ENCODE measurements at regions not wholly inside any gene's neighbourhood (a gene's known extent, or its start where the extent isn't known, plus 50 kb on each side); places are given as distances from the start of the nearest gene placed in this dataset.

GRCh38 chr11:112412383-112412782 lies 151.7 kb upstream of the PLET1 start:
- Histone ChIP-seq H3K27ac (no peak overlapping the region), H3K27me3 (no peaks in the 10 kb centered on the region), H3K36me3 (no peaks in the 10 kb centered on the region), H3K4me3 (no peak overlapping the region), H3K4me1 (no peaks in the 10 kb centered on the region), H3K9me3 (peaks cover 3% of the 10 kb centered on the region)
- intact Hi-C loops (cut with DNase I): no loop called here
- no peak for DNase-seq (ENCODE audit: extremely low spot score in 2 of 2)
- TF ChIP-seq, protein P1, sequence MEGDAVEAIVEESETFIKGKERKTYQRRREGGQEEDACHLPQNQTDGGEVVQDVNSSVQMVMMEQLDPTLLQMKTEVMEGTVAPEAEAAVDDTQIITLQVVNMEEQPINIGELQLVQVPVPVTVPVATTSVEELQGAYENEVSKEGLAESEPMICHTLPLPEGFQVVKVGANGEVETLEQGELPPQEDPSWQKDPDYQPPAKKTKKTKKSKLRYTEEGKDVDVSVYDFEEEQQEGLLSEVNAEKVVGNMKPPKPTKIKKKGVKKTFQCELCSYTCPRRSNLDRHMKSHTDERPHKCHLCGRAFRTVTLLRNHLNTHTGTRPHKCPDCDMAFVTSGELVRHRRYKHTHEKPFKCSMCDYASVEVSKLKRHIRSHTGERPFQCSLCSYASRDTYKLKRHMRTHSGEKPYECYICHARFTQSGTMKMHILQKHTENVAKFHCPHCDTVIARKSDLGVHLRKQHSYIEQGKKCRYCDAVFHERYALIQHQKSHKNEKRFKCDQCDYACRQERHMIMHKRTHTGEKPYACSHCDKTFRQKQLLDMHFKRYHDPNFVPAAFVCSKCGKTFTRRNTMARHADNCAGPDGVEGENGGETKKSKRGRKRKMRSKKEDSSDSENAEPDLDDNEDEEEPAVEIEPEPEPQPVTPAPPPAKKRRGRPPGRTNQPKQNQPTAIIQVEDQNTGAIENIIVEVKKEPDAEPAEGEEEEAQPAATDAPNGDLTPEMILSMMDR (IDR thresholded peaks at IDR 0.05): no peak
- TF ChIP-seq POLR2AphosphoS5 (IDR thresholded peaks at IDR 0.05; ENCODE audit: insufficient read depth in 1 of 2, low read depth in 1 of 2) (no peak), POLR2A (IDR thresholded peaks at IDR 0.05) (no peak)

GRCh38 chr11:112417339-112417738 lies 156.7 kb upstream of the PLET1 start:
- Histone ChIP-seq H3K4me1 (no peaks in the 10 kb centered on the region), H3K36me3 (no peaks in the 10 kb centered on the region), H3K27ac (no peak overlapping the region), H3K9me3 (peaks cover 3% of the 10 kb centered on the region), H3K4me3 (no peak overlapping the region), H3K27me3 (no peaks in the 10 kb centered on the region)
- DNase-seq (ENCODE audit: extremely low spot score in 2 of 2): no peak
- TF ChIP-seq POLR2AphosphoS5 (IDR thresholded peaks at IDR 0.05; ENCODE audit: insufficient read depth in 1 of 2, low read depth in 1 of 2): no peak
- no peak for TF ChIP-seq POLR2A (IDR thresholded peaks at IDR 0.05)
- TF ChIP-seq, protein P1 (IDR thresholded peaks at IDR 0.05): no peak
- intact Hi-C loops (cut with DNase I): no loop called here

GRCh38 chr11:112418438-112418837 lies 157.8 kb upstream of the PLET1 start:
- TF ChIP-seq, protein P1 (IDR thresholded peaks at IDR 0.05): no peak
- TF ChIP-seq POLR2A (IDR thresholded peaks at IDR 0.05) (no peak), POLR2AphosphoS5 (IDR thresholded peaks at IDR 0.05; ENCODE audit: insufficient read depth in 1 of 2, low read depth in 1 of 2) (no peak)
- Histone ChIP-seq H3K9me3 (peaks cover 3% of the 10 kb centered on the region), H3K27me3 (no peaks in the 10 kb centered on the region), H3K4me3 (no peak overlapping the region), H3K36me3 (no peaks in the 10 kb centered on the region), H3K27ac (no peak overlapping the region), H3K4me1 (no peaks in the 10 kb centered on the region)
- DNase-seq (ENCODE audit: extremely low spot score in 2 of 2): no peak
- intact Hi-C loops (cut with DNase I): no loop called here

GRCh38 chr11:112421879-112422278 lies 161.2 kb upstream of the PLET1 start:
- no peaks in the 10 kb centered on the region for H3K4me1 ChIP-seq
- no peaks in the 10 kb centered on the region for H3K9me3 ChIP-seq
- DNase-seq (ENCODE audit: extremely low spot score in 2 of 2): no peak
- no peak overlapping the region for H3K27ac ChIP-seq
- H3K4me3 ChIP-seq: no peak overlapping the region
- intact Hi-C loops (cut with DNase I): no loop called here
- no peaks in the 10 kb centered on the region for H3K27me3 ChIP-seq
- TF ChIP-seq POLR2A (IDR thresholded peaks at IDR 0.05) (no peak), POLR2AphosphoS5 (IDR thresholded peaks at IDR 0.05; ENCODE audit: insufficient read depth in 1 of 2, low read depth in 1 of 2) (no peak)
- TF ChIP-seq, protein P1 (IDR thresholded peaks at IDR 0.05): no peak
- no peaks in the 10 kb centered on the region for H3K36me3 ChIP-seq

DNA sequence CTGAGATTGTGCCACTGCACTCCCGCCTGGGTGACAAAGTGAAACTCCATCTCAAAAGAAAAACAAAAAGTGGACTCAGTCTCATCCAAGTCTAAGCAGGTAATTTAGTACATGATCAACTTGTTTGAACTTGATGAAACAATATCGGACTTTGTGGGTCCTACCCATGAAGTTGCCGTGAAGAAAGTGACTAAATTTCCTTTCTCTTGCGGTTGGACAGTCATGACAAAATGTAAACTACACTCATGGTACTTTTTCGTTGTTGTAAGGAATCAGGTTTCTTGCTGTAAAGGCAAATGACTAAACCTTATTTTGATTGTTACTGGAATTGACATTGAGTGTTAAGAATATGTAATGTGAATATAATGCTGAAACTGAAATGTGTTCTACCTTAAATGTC lies 164.5 kb upstream of the PLET1 start:
- H3K9me3 ChIP-seq: no peaks in the 10 kb centered on the region
- no peaks in the 10 kb centered on the region for H3K27me3 ChIP-seq
- TF ChIP-seq, protein P1 (IDR thresholded peaks at IDR 0.05): no peak
- TF ChIP-seq POLR2AphosphoS5 (IDR thresholded peaks at IDR 0.05; ENCODE audit: insufficient read depth in 1 of 2, low read depth in 1 of 2): no peak
- no peak for TF ChIP-seq POLR2A (IDR thresholded peaks at IDR 0.05)
- no peaks in the 10 kb centered on the region for H3K4me1 ChIP-seq
- no peak for DNase-seq (ENCODE audit: extremely low spot score in 2 of 2)
- H3K36me3 ChIP-seq: no peaks in the 10 kb centered on the region
- H3K4me3 ChIP-seq: no peak overlapping the region
- H3K27ac ChIP-seq: no peak overlapping the region
- intact Hi-C loops (cut with DNase I): no loop called here

Data from vagina (tissue), 2 donors.